HEK293 (cell line): ENCODE measurements at regions not wholly inside any gene's neighbourhood (a gene's known extent, or its start where the extent isn't known, plus 50 kb on each side); places are given as distances from the start of the nearest gene placed in this dataset.

Source experiments
- CTCF ChIA-PET: fragments of 350-600 bp; formaldehyde crosslinking; extraction: SDS; loops from one replicate; lab custom pipeline; 2021; ENCODE audit warnings: antibody characterized with exemption; lab: Yijun Ruan, JAX
- POLR2A ChIA-PET: fragments of 300-600 bp; formaldehyde crosslinking; extraction: SDS; loops from one replicate; lab custom pipeline; 2020; ENCODE audit warnings: antibody characterized with exemption, inconsistent platforms; lab: Yijun Ruan, JAX
- H3K27ac ChIP-seq: fragments of 200-500 bp; sonication (Bioruptor generic); 2 replicates; pipeline ENCODE4 v1.5.1; 2014; ENCODE audit warnings: low read depth, low read length, control low read depth, inconsistent platforms; ENCODE audit errors: extremely low read depth
- H3K36me3 ChIP-seq, 2 experiments: fragments of 200-500 bp in 1 of 2; sonication (Bioruptor generic) in 1 of 2; 1 replicate in 1 of 2; 2 replicates in 1 of 2; pipeline ENCODE4 v1.5.1; 2014 to 2017; ENCODE audit warnings: inconsistent platforms in 2 of 2, low read length in 2 of 2; ENCODE audit not compliant: control insufficient read depth in 2 of 2, insufficient read depth in 1 of 2
- H3K4me1 ChIP-seq: fragments of 200-500 bp; sonication (Bioruptor generic); 2 replicates; pipeline ENCODE4 v1.5.1; 2014; ENCODE audit warnings: mild to moderate bottlenecking, low read length, inconsistent platforms; ENCODE audit not compliant: control insufficient read depth, insufficient read depth
- H3K4me3 ChIP-seq: 2 replicates; pipeline ENCODE4 v1.5.1; 2011; ENCODE audit warnings: low read depth, mild to moderate bottlenecking, control low read depth, low read length, moderate library complexity
- H3K9me3 ChIP-seq: fragments of 200-500 bp; sonication (Bioruptor generic); 2 replicates; pipeline ENCODE4 v1.5.1; 2014; ENCODE audit warnings: low read depth, low read length, inconsistent platforms; ENCODE audit not compliant: control insufficient read depth, insufficient read depth
- GLIS1 ChIP-seq: fragments of 450-650 bp; formaldehyde crosslinking; IDR thresholded peaks from 2 replicates; pipeline ENCODE4 v1.5.1; 2016; ENCODE audit warnings: missing biosample characterization, missing genetic modification characterization
- SP7 ChIP-seq: fragments of 450-650 bp; formaldehyde crosslinking; IDR thresholded peaks from 2 replicates; pipeline ENCODE4 v1.5.1; 2016; ENCODE audit warnings: missing biosample characterization, missing genetic modification characterization
- TSHZ1 ChIP-seq: fragments of 450-650 bp; formaldehyde crosslinking; IDR thresholded peaks from 2 replicates; pipeline ENCODE4 v1.5.1; 2016; ENCODE audit warnings: missing biosample characterization, missing genetic modification characterization, borderline replicate concordance
- WT1 ChIP-seq: fragments of 450-650 bp; formaldehyde crosslinking; IDR thresholded peaks from 2 replicates; pipeline ENCODE4 v1.5.1; 2016; ENCODE audit warnings: missing biosample characterization, missing genetic modification characterization
- ZBTB1 ChIP-seq: fragments of 450-650 bp; formaldehyde crosslinking; IDR thresholded peaks from 2 replicates; pipeline ENCODE4 v1.5.1; 2016; ENCODE audit warnings: missing biosample characterization, missing genetic modification characterization
- ZBTB49 ChIP-seq: fragments of 450-650 bp; formaldehyde crosslinking; IDR thresholded peaks from 2 replicates; pipeline ENCODE4 v1.5.1; 2016; ENCODE audit warnings: missing biosample characterization, missing genetic modification characterization, low read depth
- ZNF184 ChIP-seq: fragments of 450-650 bp; IDR thresholded peaks from 2 replicates; pipeline ENCODE4 v1.5.1; 2018; ENCODE audit warnings: missing biosample characterization, mild to moderate bottlenecking, missing genetic modification characterization
- ZNF24 ChIP-seq: fragments of 450-650 bp; formaldehyde crosslinking; IDR thresholded peaks from 2 replicates; pipeline ENCODE4 v1.5.1; 2016; ENCODE audit warnings: missing biosample characterization, missing genetic modification characterization
- ZNF292 ChIP-seq: fragments of 450-650 bp; formaldehyde crosslinking; IDR thresholded peaks from 2 replicates; pipeline ENCODE4 v1.5.1; 2016; ENCODE audit warnings: low read depth, missing biosample characterization, missing genetic modification characterization, borderline replicate concordance
- ZNF350 ChIP-seq: fragments of 450-650 bp; formaldehyde crosslinking; IDR thresholded peaks from 2 replicates; pipeline ENCODE4 v1.5.0; 2017; ENCODE audit warnings: missing biosample characterization, mild to moderate bottlenecking, missing genetic modification characterization
- ZNF548 ChIP-seq: fragments of 450-650 bp; formaldehyde crosslinking; IDR thresholded peaks from 2 replicates; pipeline ENCODE4 v1.5.1; 2016; ENCODE audit warnings: missing biosample characterization, missing genetic modification characterization
- ZNF610 ChIP-seq: fragments of 450-650 bp; formaldehyde crosslinking; IDR thresholded peaks from 2 replicates; pipeline ENCODE4 v1.5.1; 2016; ENCODE audit warnings: missing biosample characterization, missing genetic modification characterization, borderline replicate concordance
- ZNF776 ChIP-seq: fragments of 450-650 bp; formaldehyde crosslinking; IDR thresholded peaks from 2 replicates; pipeline ENCODE4 v1.5.0; 2017; ENCODE audit warnings: missing biosample characterization, missing genetic modification characterization, borderline replicate concordance
- TF ChIP-seq, protein P1 (sequence below): fragments of 450-650 bp; formaldehyde crosslinking; IDR thresholded peaks from 2 replicates; pipeline ENCODE4 v1.5.1; 2016; ENCODE audit warnings: missing biosample characterization, missing genetic modification characterization
- TF ChIP-seq, protein P2 (sequence below): fragments of 450-650 bp; formaldehyde crosslinking; IDR thresholded peaks from 2 replicates; pipeline ENCODE4 v1.5.1; 2017; ENCODE audit warnings: missing biosample characterization, missing genetic modification characterization
- TF ChIP-seq, protein P3 (sequence below): fragments of 450-650 bp; formaldehyde crosslinking; IDR thresholded peaks from 2 replicates; pipeline ENCODE4 v1.5.1; 2016; ENCODE audit warnings: missing biosample characterization, missing genetic modification characterization, low read depth
- TF ChIP-seq, protein P4 (sequence below): fragments of 450-650 bp; formaldehyde crosslinking; IDR thresholded peaks from 2 replicates; pipeline ENCODE4 v1.5.1; 2016; ENCODE audit warnings: missing biosample characterization, missing genetic modification characterization

- H3K4me3 ChIP-seq, result no peak overlapping the region
- CTCF ChIA-PET, result no interaction called here
Observed at GRCh38 chr3:106728315-106729098, 648.7 kb upstream of the CCDC54 start.

GRCh38 chr3:106729481-106729880 lies 647.8 kb upstream of the CCDC54 start:
- Histone ChIP-seq H3K4me1 (no peaks in the 10 kb centered on the region), H3K36me3 (no peaks in the 10 kb centered on the region), H3K9me3 (no peaks in the 10 kb centered on the region), H3K4me3 (no peak overlapping the region), H3K27ac (no peak overlapping the region)
- ChIA-PET POLR2A (no interaction called here), CTCF (no interaction called here)
- TF ChIP-seq, protein P1, sequence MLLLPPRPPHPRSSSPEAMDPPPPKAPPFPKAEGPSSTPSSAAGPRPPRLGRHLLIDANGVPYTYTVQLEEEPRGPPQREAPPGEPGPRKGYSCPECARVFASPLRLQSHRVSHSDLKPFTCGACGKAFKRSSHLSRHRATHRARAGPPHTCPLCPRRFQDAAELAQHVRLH (tag by site-specific recombination), result no peak
- TF ChIP-seq, protein P2, sequence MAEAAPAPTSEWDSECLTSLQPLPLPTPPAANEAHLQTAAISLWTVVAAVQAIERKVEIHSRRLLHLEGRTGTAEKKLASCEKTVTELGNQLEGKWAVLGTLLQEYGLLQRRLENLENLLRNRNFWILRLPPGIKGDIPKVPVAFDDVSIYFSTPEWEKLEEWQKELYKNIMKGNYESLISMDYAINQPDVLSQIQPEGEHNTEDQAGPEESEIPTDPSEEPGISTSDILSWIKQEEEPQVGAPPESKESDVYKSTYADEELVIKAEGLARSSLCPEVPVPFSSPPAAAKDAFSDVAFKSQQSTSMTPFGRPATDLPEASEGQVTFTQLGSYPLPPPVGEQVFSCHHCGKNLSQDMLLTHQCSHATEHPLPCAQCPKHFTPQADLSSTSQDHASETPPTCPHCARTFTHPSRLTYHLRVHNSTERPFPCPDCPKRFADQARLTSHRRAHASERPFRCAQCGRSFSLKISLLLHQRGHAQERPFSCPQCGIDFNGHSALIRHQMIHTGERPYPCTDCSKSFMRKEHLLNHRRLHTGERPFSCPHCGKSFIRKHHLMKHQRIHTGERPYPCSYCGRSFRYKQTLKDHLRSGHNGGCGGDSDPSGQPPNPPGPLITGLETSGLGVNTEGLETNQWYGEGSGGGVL (tag by site-specific recombination), result no peak
- TF ChIP-seq ZNF548, result no peak
- TF ChIP-seq, protein P3, sequence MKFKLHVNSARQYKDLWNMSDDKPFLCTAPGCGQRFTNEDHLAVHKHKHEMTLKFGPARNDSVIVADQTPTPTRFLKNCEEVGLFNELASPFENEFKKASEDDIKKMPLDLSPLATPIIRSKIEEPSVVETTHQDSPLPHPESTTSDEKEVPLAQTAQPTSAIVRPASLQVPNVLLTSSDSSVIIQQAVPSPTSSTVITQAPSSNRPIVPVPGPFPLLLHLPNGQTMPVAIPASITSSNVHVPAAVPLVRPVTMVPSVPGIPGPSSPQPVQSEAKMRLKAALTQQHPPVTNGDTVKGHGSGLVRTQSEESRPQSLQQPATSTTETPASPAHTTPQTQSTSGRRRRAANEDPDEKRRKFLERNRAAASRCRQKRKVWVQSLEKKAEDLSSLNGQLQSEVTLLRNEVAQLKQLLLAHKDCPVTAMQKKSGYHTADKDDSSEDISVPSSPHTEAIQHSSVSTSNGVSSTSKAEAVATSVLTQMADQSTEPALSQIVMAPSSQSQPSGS (tag by site-specific recombination), result no peak
- TF ChIP-seq, protein P4, sequence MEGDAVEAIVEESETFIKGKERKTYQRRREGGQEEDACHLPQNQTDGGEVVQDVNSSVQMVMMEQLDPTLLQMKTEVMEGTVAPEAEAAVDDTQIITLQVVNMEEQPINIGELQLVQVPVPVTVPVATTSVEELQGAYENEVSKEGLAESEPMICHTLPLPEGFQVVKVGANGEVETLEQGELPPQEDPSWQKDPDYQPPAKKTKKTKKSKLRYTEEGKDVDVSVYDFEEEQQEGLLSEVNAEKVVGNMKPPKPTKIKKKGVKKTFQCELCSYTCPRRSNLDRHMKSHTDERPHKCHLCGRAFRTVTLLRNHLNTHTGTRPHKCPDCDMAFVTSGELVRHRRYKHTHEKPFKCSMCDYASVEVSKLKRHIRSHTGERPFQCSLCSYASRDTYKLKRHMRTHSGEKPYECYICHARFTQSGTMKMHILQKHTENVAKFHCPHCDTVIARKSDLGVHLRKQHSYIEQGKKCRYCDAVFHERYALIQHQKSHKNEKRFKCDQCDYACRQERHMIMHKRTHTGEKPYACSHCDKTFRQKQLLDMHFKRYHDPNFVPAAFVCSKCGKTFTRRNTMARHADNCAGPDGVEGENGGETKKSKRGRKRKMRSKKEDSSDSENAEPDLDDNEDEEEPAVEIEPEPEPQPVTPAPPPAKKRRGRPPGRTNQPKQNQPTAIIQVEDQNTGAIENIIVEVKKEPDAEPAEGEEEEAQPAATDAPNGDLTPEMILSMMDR, result no peak

More at GRCh38 chr3:106728315-106729098, 648.7 kb upstream of the CCDC54 start:
- no peak overlapping the region for H3K27ac ChIP-seq
- H3K4me1 ChIP-seq, result no peaks in the 10 kb centered on the region
- TF ChIP-seq WT1 (no peak), ZNF776 (no peak), ZNF184 (tag by site-specific recombination) (no peak), TSHZ1 (tag by site-specific recombination) (no peak), ZNF610 (tag by site-specific recombination) (no peak), ZNF350 (no peak), ZNF292 (tag by site-specific recombination) (no peak), ZBTB49 (tag by site-specific recombination) (no peak), GLIS1 (no peak), ZNF24 (no peak), ZBTB1 (tag by site-specific recombination) (no peak), SP7 (tag by site-specific recombination) (no peak)
- TF ChIP-seq, protein P2 (tag by site-specific recombination), result no peak
- no peaks in the 10 kb centered on the region for H3K36me3 ChIP-seq
- POLR2A ChIA-PET, result no interaction called here
- H3K9me3 ChIP-seq, result no peaks in the 10 kb centered on the region
